Endothelial cell of umbilical vein (primary cell): ENCODE measurements at regions not wholly inside any gene's neighbourhood (a gene's known extent, or its start where the extent isn't known, plus 50 kb on each side); places are given as distances from the start of the nearest gene placed in this dataset.

ENCODE experiments used
- BruUV-seq: library from RNA; stranded (reverse); fragments of 400-500 nt; replicated peaks from 2 replicates; lab custom pipeline; 2021; lab: Mats Ljungman, UMichigan
- CTCF ChIA-PET: fragments of 300-600, 350-600 bp; sonication (Branson Sonifier 250); formaldehyde crosslinking; loops from one replicate; lab custom pipeline; 2021; ENCODE audit warnings: antibody characterized with exemption, inconsistent platforms; lab: Charles Lee
- POLR2A ChIA-PET: fragments of 300-600, 350-600 bp; sonication (Branson Sonifier 250); formaldehyde crosslinking; loops from one replicate; lab custom pipeline; 2021; ENCODE audit warnings: antibody characterized with exemption, inconsistent platforms; lab: Charles Lee
- DNase-seq: peaks from one replicate; pipeline ENCODE4 v3.0.0-alpha.2; 2011; ENCODE audit warnings: low read depth, low spot score
- FAIRE-seq: peaks from 2 replicates; lab custom pipeline; 2011; peaks lifted over from hg19 to GRCh38; lab: Jason Lieb, UNC
- H2AFZ ChIP-seq: 2 replicates; pipeline ENCODE4 v1.6.0; 2012; ENCODE audit warnings: low read depth, low read length, control low read depth, inconsistent platforms
- H3K27ac ChIP-seq: 2 replicates; pipeline ENCODE4 v1.5.1; 2011; ENCODE audit warnings: low read depth, mild to moderate bottlenecking, control low read depth, low read length, moderate library complexity; ENCODE audit not compliant: insufficient read depth
- H3K27me3 ChIP-seq, 2 experiments: 2 replicates each; pipeline versions ENCODE4 v1.6.0 to v1.6.1; 2011; ENCODE audit warnings: low read length in 2 of 2, mixed read lengths in 1 of 2; ENCODE audit not compliant: control insufficient read depth in 2 of 2, insufficient read depth in 2 of 2
- H3K36me3 ChIP-seq, 2 experiments: 2 replicates in 1 of 2; 3 replicates in 1 of 2; pipeline ENCODE4 v1.5.1; 2011; ENCODE audit warnings: low read length in 2 of 2, mild to moderate bottlenecking in 1 of 2, moderate library complexity in 1 of 2; ENCODE audit not compliant: control insufficient read depth in 2 of 2, insufficient read depth in 2 of 2; ENCODE audit errors: extremely low read depth in 1 of 2
- H3K4me1 ChIP-seq: 3 replicates; pipeline ENCODE4 v1.5.1; 2011; ENCODE audit warnings: mild to moderate bottlenecking, low read length; ENCODE audit not compliant: control insufficient read depth, insufficient read depth; ENCODE audit errors: extremely low read depth
- H3K4me2 ChIP-seq: 2 replicates; pipeline ENCODE4 v1.6.1; 2011; ENCODE audit warnings: low read length, control low read depth, mixed read lengths; ENCODE audit not compliant: insufficient read depth
- H3K4me3 ChIP-seq, 3 experiments: fragments of 200-600 bp in 1 of 3; sonication (generic), shearing (Covaris generic) in 1 of 3; replicated peaks in 1 of 3; 2 replicates each; pipeline ENCODE4 v1.5.1; 2011 to 2016; ENCODE audit warnings: control low read depth in 3 of 3, low read length in 3 of 3, mild to moderate bottlenecking in 2 of 3, inconsistent platforms in 1 of 3, low read depth in 1 of 3, moderate library complexity in 1 of 3; ENCODE audit not compliant: insufficient read depth in 1 of 3
- H3K79me2 ChIP-seq: 2 replicates; pipeline ENCODE4 v1.6.0; 2012; ENCODE audit warnings: low read length, inconsistent platforms; ENCODE audit not compliant: control insufficient read depth, insufficient read depth
- H3K9ac ChIP-seq: replicated peaks from 2 replicates; pipeline ENCODE3; 2011; ENCODE audit warnings: low read length, control low read depth; ENCODE audit not compliant: insufficient read depth; ENCODE audit errors: extremely low read depth
- H3K9me1 ChIP-seq: replicated peaks from 3 replicates; pipeline ENCODE4 v1.6.0; 2011; ENCODE audit warnings: mild to moderate bottlenecking, low read length; ENCODE audit not compliant: control insufficient read depth, insufficient read depth; ENCODE audit errors: extremely low read depth
- H3K9me3 ChIP-seq: replicated peaks from 2 replicates; pipeline ENCODE4 v1.5.1; 2012; ENCODE audit warnings: low read length, inconsistent platforms; ENCODE audit not compliant: control insufficient read depth, insufficient read depth
- H4K20me1 ChIP-seq: replicated peaks from 2 replicates; pipeline ENCODE3; 2011; ENCODE audit warnings: mild to moderate bottlenecking, low read length; ENCODE audit not compliant: control insufficient read depth, insufficient read depth; ENCODE audit errors: extremely low read depth
- FOS ChIP-seq: IDR thresholded peaks from 2 replicates; pipeline ENCODE4 v1.6.1; 2011; ENCODE audit warnings: mild to moderate bottlenecking, low read length, moderate library complexity, borderline replicate concordance; ENCODE audit not compliant: insufficient read depth
- GATA2 ChIP-seq: IDR thresholded peaks from 2 replicates; pipeline ENCODE4 v1.7.0; 2011; ENCODE audit warnings: low read depth, mild to moderate bottlenecking, moderate library complexity, mixed read lengths, low read length; ENCODE audit not compliant: insufficient read length, insufficient read depth
- MAX ChIP-seq: IDR thresholded peaks from 2 replicates; pipeline ENCODE4 v1.6.1; 2011; ENCODE audit not compliant: insufficient read depth, insufficient read length
- POLR2A ChIP-seq: IDR thresholded peaks from 2 replicates; pipeline ENCODE4 v1.6.1; 2012; ENCODE audit warnings: low read depth, mild to moderate bottlenecking, control low read depth, low read length
- POLR2AphosphoS5 ChIP-seq: IDR thresholded peaks from 2 replicates; pipeline ENCODE4 v1.6.1; 2012; ENCODE audit warnings: low read depth, mild to moderate bottlenecking, control low read depth, low read length, moderate library complexity; ENCODE audit not compliant: insufficient read depth
- dilution Hi-C: fragments of 300-500 bp; cut with MboI; formaldehyde crosslinking; loops from one replicate; pipeline ENCODE4 v1.15.0; 2019; ENCODE audit warnings: low sequenced_read_pairs; ENCODE audit not compliant: extremely low pct_ligation_motif_present
- intact Hi-C: fragments of 100-400 bp; cut with micrococcal nuclease; formaldehyde crosslinking; loops from one replicate; pipeline ENCODE4 v1.10.0; 2022

GRCh38 chr10:69715156-69715898 is 85.3 kb downstream of the FAM241B start:
- POLR2A ChIA-PET: no interaction called here
- dilution Hi-C loops: no loop called here
- no peak for DNase-seq

GRCh38 chr10:69715899-69716606 is 85.7 kb upstream of the COL13A1 start:
- no peak for TF ChIP-seq FOS
- TF ChIP-seq POLR2AphosphoS5: no peak
- TF ChIP-seq POLR2A: no peak
- TF ChIP-seq MAX: no peak
- no TSS peak for BruUV-seq
- POLR2A ChIA-PET: no interaction called here
- Histone ChIP-seq H3K4me3 (no peak overlapping the region), H3K9me1 (no peaks in the 10 kb centered on the region), H3K9me3 (no peaks in the 10 kb centered on the region), H4K20me1 (no peaks in the 10 kb centered on the region), H3K27me3 (peaks cover 5 to 6% of the 10 kb centered on the region in 2 experiments), H3K4me1 (no peaks in the 10 kb centered on the region), H2AFZ (no peak overlapping the region), H3K27ac (no peak overlapping the region), H3K9ac (no peak overlapping the region), H3K36me3 (no peaks in the 10 kb centered on the region), H3K79me2 (no peaks in the 10 kb centered on the region), H3K4me2 (no peak overlapping the region)
- CTCF ChIA-PET: interaction anchor here (0.5 to 3.0 kb wide), 28 partner anchors 9 to 431 kb away, joined by 3 to 39 read pairs (median 4); partner anchors contain the start of gene TYSND1
- DNase-seq (no peak), FAIRE-seq (no peak)
- intact Hi-C loops (loop anchor here (2.0 kb wide), 1 partner anchor 19 kb away; no protein-coding TSS in a partner anchor), dilution Hi-C loops (no loop called here)

More at GRCh38 chr10:69715156-69715898, 85.3 kb downstream of the FAM241B start:
- no peaks in the 10 kb centered on the region for H3K4me1 ChIP-seq
- CTCF ChIA-PET: interaction anchor here (0.5 to 3.0 kb wide), 25 partner anchors 10 to 432 kb away, joined by 3 to 39 read pairs (median 4); partner anchors contain the start of gene TYSND1
- H4K20me1 ChIP-seq: no peaks in the 10 kb centered on the region
- H3K36me3 ChIP-seq: no peaks in the 10 kb centered on the region
- BruUV-seq: no TSS peak
- H3K4me3 ChIP-seq: no peak overlapping the region
- no peak overlapping the region for H3K27ac ChIP-seq
- H3K9me1 ChIP-seq: no peaks in the 10 kb centered on the region
- FAIRE-seq: no peak
- H3K9ac ChIP-seq: no peak overlapping the region
- no peak for TF ChIP-seq GATA2
- no peak overlapping the region for H3K4me2 ChIP-seq
- intact Hi-C loops: no loop called here
- H3K79me2 ChIP-seq: no peaks in the 10 kb centered on the region
- no peaks in the 10 kb centered on the region for H3K9me3 ChIP-seq
- no peak overlapping the region for H2AFZ ChIP-seq
- H3K27me3 ChIP-seq: peaks cover 9% of the 10 kb centered on the region in 2 experiments
